GM19467 (cell line): ENCODE measurements at regions not wholly inside any gene's neighbourhood (a gene's known extent, or its start where the extent isn't known, plus 50 kb on each side); places are given as distances from the start of the nearest gene placed in this dataset.

Experiments
- ATAC-seq: cut with Tn5 transposase; IDR thresholded peaks from one replicate; pipeline ENCODE4 v1.9.1; 2021; ENCODE audit warnings: mild to moderate bottlenecking, moderate library complexity; ENCODE audit not compliant: unreplicated experiment

DNA sequence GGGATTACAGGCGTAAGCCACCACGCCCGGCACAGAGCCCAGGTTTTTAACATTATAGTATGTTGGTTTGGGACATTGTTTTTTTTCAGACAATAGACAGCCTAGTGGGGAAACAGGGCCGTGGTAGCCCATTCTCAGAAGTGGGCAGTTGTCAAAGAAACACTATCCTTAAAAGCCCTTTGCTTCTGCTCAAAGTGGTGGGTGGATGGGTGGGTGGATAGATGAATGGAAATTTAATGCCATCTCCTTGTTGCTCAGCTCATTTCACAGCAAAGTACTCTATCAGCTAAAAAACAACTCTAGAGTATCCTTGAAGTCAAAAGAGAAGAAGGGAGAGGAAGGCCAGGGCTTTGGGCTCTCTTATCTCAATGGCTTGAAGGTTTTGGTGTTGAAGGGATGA is 137.8 kb downstream of the RRAGC start:
- no peak for ATAC-seq

DNA sequence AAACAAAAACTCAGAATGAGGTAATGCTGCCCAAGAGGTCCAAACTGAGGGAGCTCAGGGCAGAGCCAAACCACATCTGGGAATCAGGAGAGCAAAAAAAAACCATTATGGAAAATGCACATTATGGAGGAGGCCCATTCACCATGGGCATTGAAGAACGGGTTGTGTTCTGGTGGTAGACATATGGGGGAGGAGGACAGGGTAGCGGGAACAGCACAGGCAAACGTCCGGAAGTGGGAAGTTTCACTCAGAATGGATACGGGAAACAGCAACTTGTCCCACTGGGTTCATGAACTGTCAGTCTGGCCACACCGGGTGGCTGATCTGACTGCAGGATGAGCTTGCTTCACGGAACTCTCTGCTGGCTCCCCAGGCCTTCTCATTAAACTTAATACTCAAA is 139.7 kb downstream of the RRAGC start:
- ATAC-seq, result no peak

DNA sequence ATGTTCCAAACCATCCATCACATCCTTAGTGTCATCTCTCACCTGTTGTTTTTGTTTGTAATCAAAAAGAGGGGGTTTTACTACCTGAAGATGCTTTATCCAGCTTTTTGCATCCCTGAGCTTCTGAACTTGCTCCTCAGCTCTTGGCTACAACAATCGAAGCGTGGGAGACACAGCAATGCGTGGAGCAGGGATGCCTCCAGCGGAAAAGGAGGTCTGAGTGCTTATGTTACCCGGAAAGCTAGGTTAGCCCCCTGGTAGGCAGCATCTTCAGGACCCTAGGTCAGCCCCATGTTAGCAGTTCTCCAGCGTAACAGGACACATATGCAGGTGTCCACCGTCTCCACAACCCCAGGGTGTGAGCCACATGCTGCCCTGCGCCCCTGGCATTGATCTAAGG is 141.5 kb downstream of the RRAGC start:
- ATAC-seq, result no peak

DNA sequence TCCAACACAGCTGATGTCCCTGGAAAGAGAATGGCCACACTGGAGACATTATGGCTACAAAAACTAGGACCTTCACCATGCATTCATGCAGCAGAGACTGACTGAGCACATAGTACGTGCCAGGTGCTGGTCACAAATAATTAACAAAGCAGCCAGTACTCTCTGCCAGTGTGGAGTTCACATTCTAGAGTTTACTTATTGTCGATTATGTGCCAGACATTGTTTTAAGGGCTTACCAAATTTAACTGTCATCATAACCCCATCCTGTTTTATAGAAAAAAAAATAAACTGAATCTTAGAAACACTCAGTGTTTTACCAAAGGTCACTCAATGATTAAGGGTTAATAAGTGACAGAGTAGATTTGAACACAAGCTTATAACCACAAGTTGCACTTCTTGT is 143.3 kb downstream of the RRAGC start:
- ATAC-seq, result no peak

DNA sequence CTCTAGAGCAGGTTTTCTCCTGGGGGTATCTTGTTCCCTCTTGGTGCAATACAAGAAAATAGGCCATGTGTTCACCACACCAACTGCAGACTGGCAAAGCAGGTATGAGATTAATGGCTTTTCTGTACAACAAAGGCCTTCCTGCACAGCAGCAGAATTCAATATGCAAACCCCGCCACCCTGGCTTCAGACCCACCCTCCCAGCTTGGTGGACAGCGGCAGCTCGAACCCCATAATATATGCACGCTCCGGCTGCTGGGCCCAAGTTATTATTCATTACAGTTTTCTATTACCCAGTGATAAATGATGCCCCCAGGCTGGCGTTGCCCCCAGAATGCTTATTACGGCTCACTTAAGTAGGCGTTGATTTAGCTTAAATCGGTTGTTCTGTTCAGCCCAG is 144.2 kb downstream of the RRAGC start:
- ATAC-seq, result no peak

DNA sequence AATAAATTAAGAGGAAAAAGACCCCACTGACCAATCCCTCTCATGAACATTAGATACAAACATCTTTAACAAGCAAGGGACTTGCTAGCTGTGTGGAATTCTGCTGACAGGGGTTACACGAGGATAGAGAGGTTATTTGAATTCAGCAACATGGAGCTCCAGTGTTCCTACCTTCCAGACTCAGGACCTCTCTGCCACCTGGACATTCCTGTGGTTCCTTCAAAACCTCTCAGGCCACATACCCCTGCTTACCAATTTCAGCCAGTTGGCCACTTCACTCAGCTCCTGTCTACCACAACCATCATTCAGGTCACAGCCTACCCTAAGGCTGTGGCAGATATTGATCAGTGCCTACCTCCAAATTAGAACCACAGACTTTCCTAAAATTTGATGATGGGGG is 147.5 kb downstream of the RRAGC start:
- ATAC-seq, result no peak

DNA sequence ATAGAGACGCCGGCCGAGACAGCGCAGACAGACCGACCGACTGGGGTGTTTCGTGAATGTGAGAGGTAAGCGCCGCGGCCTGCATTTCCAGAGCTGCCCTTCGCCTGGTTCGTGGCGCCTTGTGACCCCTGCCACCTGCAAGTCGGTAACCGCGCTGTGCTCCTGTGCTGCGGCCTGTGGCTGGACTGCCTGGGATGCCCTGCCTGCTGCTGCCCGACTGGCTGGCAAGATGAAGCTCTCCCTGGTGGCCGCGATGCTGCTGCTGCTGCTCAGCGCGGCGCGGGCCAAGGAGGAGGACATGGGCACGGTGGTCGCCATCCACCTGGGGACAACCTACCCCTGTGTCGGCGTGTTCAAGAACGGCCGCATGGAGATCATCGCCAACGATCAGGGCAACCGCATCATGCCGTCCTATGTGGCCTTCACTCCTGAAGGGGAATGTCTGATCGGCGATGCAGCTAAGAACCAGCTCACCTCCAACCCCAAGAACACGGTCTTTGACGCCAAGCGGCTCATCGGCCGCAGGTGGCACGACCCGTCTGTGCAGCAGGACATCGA is 150.8 kb downstream of the RRAGC start:
- no peak for ATAC-seq

DNA sequence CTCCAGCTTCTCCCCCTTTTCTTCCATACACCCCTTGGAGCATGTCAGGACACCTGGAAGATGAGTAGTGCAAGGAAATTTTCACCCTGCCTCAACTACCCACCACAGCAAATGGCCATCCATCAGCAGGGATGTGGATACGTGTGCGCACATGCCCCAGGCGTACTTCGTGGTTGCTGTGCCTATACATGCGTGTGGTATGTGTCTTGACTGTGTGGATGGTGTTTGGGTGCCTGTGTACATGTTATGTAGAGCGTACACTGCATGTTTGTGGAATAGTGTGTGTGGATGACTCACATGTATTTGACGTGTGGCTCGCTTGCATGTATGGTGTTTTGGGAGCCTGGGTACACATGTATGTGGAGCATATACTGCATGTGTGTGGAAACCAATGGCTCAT is 158.5 kb downstream of the RRAGC start:
- no peak for ATAC-seq

DNA sequence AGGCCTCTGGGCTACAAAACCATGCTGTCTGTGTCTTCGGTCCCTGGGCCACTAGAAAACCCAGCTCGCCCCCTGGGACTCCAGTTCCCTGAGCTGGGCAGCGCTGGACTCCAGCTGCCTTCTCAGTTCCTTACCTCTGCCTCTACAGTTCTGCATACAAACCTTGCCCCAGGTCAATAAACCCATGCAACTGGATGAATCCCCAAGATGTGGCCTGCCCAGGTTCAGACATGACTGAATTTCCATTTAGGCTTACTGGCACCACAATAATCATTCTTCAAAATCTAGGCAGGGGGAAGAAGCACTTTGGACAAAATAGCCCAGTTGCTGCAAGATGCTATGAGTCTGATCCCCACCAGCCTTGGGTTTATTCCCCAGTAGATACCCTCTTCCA is 159.5 kb downstream of the RRAGC start:
- ATAC-seq, result no peak

DNA sequence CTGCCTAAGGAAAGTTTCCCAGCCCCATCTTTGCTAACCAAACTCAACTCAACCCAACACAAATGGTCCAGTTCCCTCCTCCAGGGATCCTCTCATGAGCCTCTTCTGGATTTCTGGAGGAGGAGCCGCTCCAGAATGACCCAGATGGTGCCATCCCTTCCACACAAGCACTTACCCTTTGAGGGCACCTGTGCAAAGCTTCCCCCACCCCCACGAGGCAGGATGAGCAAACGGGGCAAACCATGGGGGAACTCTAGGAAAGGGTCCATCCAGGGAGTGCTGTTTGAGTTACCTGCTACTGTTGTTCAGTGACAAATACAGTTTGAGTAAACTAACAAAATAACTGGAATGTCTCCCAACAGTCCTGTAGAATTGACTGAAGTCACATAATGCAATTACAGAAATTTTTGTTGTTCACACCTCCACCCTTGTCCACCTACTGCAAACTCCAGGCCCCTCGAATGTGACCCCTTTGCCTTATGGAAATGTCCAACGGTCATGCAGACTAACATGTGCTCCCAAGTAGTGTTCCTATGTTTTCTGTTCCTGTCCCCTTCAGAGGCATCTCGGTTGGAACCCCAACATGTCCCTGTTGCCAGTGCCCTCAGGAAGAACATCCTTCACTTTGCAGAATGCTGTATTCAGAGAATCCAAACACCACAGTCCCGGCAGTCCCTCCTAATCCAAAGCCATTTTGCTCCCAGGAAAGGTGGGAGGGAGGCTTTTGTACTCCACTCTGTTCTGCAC is 160.1 kb downstream of the RRAGC start:
- ATAC-seq, result no peak

DNA sequence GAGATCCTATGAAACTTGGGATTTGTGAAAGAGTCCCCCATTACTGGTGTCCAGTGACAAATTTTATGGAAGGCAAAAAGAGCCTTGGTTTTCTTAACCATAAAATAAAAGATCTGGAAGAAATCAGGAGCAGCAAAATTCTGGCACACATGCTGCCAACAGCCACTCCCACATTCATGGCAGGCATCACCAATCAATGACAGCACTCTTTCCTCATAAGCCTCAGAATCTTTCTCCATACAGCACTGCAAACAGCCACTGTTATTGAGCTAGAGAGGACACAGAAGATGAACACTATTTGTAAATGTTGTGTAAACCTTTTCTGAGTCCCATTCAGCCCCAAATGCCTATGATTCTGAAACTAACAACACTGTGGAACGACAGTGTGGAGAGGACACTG is 162.2 kb downstream of the RRAGC start:
- no peak for ATAC-seq

DNA sequence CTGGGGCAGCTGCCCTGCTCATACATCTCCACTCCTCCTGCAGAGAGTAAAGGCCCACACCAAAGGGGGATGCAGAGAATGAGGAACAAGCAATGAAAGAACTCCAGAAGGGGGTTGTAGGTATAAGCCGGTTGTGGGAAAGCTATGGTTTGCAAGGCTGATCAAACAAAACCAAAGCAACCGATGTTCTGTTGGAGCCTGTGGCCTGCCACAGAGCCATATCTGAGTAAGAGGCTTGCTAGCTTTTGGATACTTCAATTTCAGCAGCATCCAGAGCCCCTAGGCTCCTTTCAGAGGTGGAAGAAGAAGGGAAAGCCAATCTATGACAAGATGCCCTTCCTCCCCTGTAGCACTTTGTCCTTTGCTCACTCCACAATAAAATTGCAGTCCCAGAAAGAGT is 163.2 kb downstream of the RRAGC start:
- no peak for ATAC-seq

DNA sequence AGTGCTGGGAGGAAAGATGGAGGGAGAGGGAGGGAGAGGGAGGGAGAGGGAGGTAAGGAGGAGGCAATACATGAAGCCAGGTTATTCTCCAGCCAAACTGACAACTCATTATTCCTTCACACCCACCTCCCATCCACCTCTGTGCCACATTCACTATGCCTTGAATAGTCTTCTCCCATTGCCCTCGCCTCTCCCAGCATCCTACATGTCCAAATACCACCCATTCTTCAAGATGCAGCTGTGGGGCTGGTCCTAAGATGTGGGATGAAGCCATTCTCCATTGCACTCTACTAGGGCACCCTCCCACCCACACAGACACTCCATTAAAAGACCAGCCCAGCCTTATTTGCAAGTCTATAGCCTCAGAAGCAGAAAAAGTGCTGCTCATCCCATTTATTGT is 165.8 kb downstream of the RRAGC start:
- no peak for ATAC-seq

DNA sequence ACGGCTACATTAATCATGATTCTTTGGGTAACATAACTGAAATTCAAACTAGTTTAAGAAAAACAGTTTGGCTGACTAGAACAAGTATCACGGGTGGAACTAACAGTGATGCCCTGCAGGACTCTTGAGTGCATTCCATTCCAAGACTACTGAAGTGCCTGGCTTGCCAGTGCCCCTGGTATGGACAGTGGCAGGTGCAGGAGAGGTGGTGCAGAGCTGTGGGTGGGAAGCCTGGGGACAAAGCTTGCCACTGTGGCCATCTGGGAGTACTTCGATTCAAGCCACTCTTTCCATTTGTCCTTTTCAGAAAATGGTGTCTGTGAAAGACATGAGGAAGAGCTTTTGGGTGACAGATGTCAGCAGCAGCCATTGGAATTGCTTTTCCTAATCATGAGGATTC is 166.5 kb downstream of the RRAGC start:
- no peak for ATAC-seq

DNA sequence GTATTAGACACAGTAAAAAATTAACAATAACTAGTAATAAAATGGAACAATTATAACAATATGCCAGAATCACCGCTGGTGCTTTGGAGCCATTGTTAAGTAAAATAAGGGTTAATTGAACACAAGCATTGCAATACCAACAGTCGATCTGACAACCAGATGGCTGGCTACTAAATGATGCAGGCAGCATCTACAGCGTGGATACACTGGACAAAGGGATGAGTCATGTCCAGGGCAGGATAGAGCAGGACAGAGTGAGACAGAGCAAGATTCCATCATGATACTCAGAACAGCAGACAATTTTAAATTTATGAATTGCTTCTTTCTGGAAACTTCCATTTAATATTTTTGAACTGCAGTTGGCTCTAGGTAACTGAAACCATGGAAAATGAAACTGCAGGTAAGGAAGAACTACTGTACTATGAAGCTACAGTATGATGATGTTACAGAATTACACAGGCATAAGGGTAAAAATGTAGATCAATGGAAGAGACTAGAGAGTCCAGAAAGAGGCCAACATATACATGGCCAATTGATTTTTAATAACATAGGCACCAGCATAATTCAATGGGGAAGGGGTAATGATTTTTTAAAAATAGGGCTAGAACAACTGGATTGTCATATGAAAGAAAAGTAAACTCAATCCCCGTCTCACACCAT is 168.7 kb downstream of the RRAGC start:
- no peak for ATAC-seq

DNA sequence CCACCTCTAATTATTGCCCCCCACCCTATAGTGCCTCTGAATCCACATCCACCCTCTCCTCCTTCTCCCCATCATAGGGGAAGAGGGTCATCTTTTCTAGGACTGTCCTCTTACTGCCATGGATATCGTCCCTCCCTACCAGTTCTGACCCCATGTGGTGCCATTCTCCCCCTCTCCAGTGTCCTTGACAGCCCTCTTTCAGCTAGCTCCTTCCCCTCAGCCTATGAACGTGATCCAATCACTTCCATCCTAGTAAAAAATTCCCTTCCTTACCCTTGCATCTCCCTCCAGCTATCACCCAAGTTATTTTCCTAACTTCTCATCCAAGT is 172.7 kb downstream of the RRAGC start:
- ATAC-seq, result no peak

DNA sequence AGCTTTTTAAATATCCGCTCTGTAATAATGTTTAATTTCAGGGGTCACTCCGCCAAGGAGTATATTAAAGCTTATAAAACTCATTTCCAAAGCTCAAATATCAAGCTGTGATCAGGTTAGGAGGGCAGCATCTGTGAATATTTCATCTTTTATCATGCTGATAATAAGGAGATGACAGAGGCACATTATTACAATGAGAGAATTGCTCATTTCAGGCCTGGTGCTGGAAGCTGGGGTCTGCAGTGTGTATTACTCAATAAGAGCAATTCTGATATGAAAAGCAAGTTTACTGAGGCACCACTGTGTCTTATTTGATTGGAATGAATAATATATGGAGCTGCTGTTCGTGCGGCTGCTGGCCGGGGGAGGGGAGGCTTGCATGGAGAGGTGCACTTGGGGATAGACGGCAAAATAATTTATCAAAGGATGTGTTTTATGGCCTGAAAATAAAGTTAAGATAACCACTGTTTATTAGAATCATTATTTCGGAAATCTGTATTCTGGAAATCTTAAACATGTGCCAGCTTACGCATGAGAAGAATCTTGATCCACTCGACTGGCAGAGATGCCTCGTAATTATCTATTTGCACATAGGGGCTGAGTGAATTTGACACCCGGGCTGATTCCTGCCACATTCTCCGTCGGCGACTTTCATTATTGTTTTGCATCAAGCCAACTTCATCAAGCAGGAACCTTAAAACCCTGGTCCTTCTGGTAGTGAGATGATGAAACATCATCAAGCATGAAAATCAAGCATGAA is 173.2 kb downstream of the RRAGC start:
- no peak for ATAC-seq

DNA sequence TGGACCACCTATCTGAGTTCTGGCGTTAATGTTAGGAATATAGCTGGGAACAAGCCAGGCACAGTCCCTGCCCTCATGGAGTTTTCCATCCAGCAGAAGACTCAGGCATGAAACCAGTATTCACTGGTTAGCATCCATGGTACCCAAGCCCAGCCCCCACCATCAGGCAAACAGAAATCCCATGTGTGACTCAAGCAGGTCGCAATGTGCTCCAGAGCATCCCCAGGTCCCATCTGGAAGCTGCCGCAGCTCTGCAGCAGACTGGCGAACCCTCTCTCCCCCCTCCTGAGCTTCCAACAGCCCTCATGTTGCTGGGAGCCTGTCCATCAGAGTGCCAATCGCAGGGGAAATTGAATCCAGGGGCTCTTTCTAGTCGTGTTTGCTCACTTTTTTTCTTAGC is 174.2 kb downstream of the RRAGC start:
- no peak for ATAC-seq

DNA sequence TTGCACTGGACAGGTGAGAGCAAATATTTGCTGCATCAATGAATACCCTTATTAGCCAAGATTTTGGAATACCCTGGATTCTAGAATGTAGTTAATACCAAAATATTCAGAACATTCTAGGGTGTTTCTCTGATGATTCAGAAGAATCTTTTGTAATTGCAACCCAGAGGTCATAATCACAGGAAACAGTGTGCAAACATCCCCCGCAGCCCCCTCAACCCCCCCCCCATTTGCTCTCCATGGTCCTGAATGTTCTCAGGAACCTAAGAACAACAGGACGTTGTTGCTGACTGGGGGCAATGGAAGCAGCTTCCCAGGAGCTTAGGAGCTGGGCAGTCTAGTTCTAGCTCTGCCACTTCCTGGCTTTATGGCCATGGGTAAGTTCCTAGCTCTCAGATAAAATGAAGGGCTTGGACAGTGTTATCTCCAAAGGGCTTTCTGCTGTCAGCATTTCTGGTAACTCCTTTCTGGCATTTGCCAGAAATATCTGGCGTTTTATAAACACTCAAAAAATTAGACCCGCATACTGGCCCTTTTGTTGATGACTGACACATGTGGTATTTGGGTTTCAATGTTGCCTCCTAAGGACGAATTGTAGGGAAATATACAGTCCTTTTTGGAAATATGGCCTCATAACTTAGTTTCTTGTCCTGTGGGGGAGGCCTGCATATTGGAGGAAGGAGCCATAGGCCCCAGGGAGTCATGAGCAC is 178.6 kb downstream of the RRAGC start:
- no peak for ATAC-seq

DNA sequence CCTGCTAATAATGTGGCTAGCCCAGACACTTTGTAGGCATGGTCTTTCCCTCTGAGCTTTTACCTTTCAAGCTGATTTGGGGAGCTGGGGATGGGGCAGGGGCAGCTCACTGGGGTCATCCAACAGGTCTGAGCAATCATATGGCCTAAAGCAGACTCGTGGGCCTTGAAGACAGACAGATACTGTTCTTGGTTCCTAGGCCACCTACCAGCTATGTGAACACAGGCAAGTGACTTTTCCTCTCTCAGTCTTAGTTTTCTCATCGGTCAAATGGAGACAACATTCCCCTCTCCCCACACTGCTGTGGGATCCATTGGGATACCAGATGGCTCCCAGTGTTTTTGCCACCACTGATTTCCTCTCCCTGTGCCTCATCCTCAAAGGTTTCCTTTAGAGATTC is 181.8 kb downstream of the RRAGC start:
- ATAC-seq, result no peak

DNA sequence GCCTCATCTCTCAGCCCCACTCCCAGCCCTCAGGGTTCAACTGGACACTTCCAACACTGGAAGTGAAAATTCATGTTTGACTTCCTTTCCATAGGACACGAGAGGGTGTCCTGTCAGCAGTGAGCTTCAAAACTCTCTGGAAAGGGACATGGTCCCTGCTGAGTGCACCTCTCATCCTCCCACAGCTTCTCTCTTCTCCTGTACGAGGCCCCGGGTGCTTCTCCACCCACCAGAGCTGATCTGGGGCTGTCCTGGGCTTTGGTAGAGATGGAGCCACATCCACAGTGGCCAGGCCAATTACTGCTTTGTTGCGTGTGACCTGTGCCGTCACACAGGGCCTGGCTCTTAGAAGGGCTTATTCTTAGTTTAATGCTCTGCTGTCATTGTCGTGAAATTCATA is 182.3 kb downstream of the RRAGC start:
- no peak for ATAC-seq
